ENCODE measurements at regions not wholly inside any gene's neighbourhood (a gene's known extent, or its start where the extent isn't known, plus 50 kb on each side); places are given as distances from the start of the nearest gene placed in this dataset.

- TF ChIP-seq CTCF (IDR thresholded peaks at IDR 0.05 in 4 of 5, conservative IDR thresholded peaks at IDR 0.05 in 1 of 5) (no peak), POLR2A (IDR thresholded peaks at IDR 0.05) (no peak)
Observed at GRCh38 chr12:94721173-94721572, 70.8 kb upstream of the TMCC3 start.

All from gastrocnemius medialis (tissue), 4 donors.